ENCODE measurements at regions not wholly inside any gene's neighbourhood (a gene's known extent, or its start where the extent isn't known, plus 50 kb on each side); places are given as distances from the start of the nearest gene placed in this dataset.

- TF ChIP-seq CTCF (IDR thresholded peaks at IDR 0.05) (no peak), POLR2A (IDR thresholded peaks at IDR 0.05) (no peak)
Observed at GRCh38 chr9:130770093-130770492, 65.0 kb upstream of the ABL1 start.

Measured in right lobe of liver (tissue), 4 donors.